ENCODE measurements at regions not wholly inside any gene's neighbourhood (a gene's known extent, or its start where the extent isn't known, plus 50 kb on each side); places are given as distances from the start of the nearest gene placed in this dataset.

DNA sequence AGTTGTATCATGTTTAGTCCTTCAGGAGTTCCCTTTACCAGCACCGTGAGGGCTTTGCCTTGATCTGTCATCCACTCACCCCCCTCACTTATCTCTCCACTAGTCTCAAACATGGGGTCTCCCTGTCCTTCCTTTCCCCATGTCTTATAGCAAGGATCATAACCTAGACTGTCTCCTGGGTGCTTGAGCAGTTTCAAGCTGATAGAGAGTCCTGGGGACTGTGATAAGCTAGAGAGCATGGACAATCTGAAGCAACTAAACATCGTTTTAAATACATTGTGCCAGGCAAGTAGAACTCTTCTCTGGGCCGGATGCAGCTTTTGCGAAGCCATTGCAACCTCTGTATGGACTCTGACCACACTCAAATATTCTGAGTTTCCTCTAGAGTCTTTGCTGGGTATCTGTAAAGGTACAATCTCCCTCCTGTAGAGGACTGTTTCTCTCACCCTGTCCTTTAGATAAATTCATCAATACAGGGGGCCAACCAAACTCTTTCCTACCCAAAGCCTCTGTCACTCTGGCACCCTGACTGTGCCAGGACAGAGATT is 684.6 kb upstream of the NR2F2 start:
- in situ Hi-C loops (cut with MboI; ENCODE audit: low sequenced_read_pairs, unreplicated experiment), result no loop called here
- DNase-seq (ENCODE audit: low spot score), result no peak
- TF ChIP-seq, protein P1, sequence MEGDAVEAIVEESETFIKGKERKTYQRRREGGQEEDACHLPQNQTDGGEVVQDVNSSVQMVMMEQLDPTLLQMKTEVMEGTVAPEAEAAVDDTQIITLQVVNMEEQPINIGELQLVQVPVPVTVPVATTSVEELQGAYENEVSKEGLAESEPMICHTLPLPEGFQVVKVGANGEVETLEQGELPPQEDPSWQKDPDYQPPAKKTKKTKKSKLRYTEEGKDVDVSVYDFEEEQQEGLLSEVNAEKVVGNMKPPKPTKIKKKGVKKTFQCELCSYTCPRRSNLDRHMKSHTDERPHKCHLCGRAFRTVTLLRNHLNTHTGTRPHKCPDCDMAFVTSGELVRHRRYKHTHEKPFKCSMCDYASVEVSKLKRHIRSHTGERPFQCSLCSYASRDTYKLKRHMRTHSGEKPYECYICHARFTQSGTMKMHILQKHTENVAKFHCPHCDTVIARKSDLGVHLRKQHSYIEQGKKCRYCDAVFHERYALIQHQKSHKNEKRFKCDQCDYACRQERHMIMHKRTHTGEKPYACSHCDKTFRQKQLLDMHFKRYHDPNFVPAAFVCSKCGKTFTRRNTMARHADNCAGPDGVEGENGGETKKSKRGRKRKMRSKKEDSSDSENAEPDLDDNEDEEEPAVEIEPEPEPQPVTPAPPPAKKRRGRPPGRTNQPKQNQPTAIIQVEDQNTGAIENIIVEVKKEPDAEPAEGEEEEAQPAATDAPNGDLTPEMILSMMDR (IDR thresholded peaks at IDR 0.05; ENCODE audit: borderline replicate concordance, control extremely low read depth, extremely low read depth, insufficient read depth, missing control alignments), result no peak

DNA sequence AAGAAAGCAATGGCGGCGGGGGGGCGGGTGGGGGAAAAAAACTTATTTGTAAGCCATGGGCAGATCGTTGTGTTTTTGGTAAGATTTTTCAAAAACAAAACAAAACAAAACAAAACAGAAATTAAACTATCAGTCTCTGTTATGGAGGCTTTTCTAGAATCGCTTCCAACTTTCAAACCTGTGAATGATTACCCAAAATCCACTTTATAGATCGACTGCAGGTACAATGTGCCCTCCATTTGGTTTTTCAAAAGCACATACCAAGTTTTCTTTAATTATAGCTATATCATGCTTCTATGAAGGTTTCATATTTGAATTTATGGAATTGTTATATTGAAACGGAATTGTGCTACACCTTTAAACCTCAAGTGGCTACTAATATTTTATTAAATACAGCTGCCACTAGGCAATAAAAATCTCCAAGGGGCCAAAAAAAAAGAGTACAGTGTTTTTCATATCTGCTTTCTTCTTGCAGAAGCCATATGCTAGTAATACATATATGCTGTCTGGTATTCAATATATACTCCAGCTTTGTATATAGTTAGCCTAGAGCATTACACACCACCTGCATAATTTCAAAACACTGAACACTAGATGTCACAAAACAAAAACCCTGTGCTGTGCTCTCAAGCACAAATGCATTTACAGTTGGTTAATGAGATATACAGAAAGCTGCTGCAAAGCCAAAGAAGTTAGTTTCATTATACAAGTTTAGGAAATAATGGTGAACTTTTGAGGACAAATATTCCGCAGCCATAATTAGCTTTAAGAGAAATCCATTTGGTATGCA is 683.8 kb upstream of the NR2F2 start:
- TF ChIP-seq, protein P1 (IDR thresholded peaks at IDR 0.05; ENCODE audit: borderline replicate concordance, control extremely low read depth, extremely low read depth, insufficient read depth, missing control alignments), result no peak
- no peak for DNase-seq (ENCODE audit: low spot score)
- in situ Hi-C loops (cut with MboI; ENCODE audit: low sequenced_read_pairs, unreplicated experiment), result no loop called here

DNA sequence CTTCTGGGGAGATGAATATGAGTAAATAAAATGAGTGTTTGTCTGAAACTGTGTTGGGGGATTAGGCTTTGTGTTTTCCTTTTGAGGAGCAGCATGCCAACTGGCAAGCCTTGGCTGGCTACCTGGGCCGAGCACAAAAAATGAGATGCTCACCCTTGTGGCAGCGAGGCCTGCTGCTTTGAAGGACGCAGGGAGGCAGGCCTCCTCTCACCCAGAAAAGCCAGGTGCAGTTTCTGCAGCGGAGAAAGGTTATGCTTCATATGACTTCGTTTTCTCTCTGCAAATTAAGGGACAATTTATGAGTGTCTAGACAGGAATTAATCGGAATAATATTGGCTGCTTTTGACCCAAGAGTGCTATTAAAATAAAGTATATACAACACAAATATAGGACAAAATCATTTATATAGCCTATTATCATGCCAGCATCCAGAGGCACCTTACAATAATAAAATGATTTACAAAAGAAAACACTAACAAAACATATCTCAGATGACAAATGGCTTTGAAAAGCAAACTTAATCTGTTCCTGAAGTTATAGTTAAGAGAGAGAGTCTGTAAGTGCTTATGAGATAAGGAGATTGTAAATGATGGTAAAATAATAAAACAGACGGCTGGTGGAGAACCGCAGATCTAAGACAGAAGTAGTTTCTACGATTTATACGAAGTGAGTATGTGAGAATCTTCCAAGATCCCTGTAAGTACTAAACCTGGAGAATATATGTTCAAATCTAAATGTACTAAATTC is 682.8 kb upstream of the NR2F2 start:
- DNase-seq (ENCODE audit: low spot score), result no peak
- in situ Hi-C loops (cut with MboI; ENCODE audit: low sequenced_read_pairs, unreplicated experiment), result no loop called here
- TF ChIP-seq, protein P1 (IDR thresholded peaks at IDR 0.05; ENCODE audit: borderline replicate concordance, control extremely low read depth, extremely low read depth, insufficient read depth, missing control alignments), result no peak

DNA sequence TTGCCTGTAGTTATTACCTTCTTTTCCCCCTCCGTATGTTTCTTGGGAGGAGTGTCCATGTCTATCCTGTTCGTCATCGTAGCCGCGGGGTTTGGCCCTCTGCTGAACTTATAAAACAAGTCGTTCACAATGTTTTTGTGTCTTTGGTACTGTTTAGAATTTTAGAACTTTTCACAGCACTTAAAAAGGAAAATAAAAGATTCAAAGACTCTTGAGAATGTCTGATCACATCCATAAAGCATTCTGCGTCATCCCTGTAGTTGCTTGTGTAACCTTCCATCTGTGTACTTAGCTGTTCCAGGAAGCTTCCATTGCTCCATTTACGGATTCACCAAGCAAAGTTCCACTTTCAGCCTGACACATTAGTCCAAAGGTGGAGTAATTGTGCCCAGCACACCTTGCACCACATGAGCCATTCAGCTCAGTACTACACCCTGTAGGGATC is 677.1 kb upstream of the NR2F2 start:
- DNase-seq (ENCODE audit: low spot score), result no peak
- in situ Hi-C loops (cut with MboI; ENCODE audit: low sequenced_read_pairs, unreplicated experiment), result no loop called here
- TF ChIP-seq, protein P1 (IDR thresholded peaks at IDR 0.05; ENCODE audit: borderline replicate concordance, control extremely low read depth, extremely low read depth, insufficient read depth, missing control alignments), result no peak

DNA sequence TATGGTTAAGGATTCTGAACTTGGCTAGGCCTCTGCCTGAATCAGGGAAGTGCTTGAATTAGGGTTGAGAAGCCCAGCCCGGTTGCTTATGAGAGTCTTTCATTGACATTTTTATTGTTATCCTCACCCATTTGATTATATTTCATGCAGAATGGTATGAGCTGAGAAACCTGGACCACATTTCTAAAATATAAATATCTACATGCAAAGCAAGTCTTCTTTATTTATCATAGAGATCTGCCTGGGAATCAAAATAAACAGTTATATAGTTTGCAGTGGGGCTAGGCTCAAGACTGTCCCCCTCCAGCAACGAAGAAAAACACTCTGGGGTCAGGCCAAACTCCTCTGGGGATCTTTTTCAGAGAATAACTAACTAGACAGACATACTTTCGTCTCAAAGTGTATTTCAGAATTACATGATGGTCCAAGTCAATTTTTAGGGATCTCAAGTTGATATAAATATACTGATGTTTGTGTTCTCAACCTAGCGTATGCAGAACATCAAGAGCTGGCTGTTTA is 675.4 kb upstream of the NR2F2 start:
- DNase-seq (ENCODE audit: low spot score), result no peak
- in situ Hi-C loops (cut with MboI; ENCODE audit: low sequenced_read_pairs, unreplicated experiment), result no loop called here
- TF ChIP-seq, protein P1 (IDR thresholded peaks at IDR 0.05; ENCODE audit: borderline replicate concordance, control extremely low read depth, extremely low read depth, insufficient read depth, missing control alignments), result no peak

DNA sequence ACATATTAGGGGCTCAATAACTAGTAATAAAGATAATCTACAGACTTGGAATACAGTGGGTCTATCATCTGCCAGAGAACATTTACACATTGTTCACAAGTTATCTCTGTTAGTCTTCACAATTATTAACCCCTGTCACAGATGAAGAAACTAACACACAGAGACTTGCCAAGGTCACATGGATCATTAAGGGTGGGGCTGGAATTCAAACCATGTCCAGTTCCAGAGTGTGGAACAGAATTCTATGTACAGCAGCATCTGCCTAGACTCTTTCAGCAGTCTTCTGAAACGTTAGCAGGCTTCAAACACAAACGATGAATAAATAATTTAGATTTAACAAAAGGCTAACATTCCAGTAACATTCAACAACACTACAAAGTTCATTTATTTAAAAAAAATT is 673.9 kb upstream of the NR2F2 start:
- DNase-seq (ENCODE audit: low spot score), result no peak
- TF ChIP-seq, protein P1 (IDR thresholded peaks at IDR 0.05; ENCODE audit: borderline replicate concordance, control extremely low read depth, extremely low read depth, insufficient read depth, missing control alignments), result no peak
- in situ Hi-C loops (cut with MboI; ENCODE audit: low sequenced_read_pairs, unreplicated experiment), result no loop called here
